ENCODE measurements at regions not wholly inside any gene's neighbourhood (a gene's known extent, or its start where the extent isn't known, plus 50 kb on each side); places are given as distances from the start of the nearest gene placed in this dataset.

GRCh38 chr12:115354007-115354890, 670.3 kb upstream of the TBX3 start:
- TF ChIP-seq ZNF274 (IDR thresholded peaks at IDR 0.05; ENCODE audit: low read depth, low read length) (no peak), YY1 (IDR thresholded peaks at IDR 0.05; ENCODE audit: insufficient read depth, insufficient read length) (no peak)

Measured in NT2/D1 (cell line).